Uterus (tissue), 3 donors: ENCODE measurements at regions not wholly inside any gene's neighbourhood (a gene's known extent, or its start where the extent isn't known, plus 50 kb on each side); places are given as distances from the start of the nearest gene placed in this dataset.
A peak's percentile ranks its signal among the peaks of the same experiment; 100 is the strongest.

Experiments
- DNase-seq, 2 donors: peaks; one replicate each; pipeline ENCODE4 v3.0.0-alpha.2; 2019 to 2020
- H3K27ac ChIP-seq, 2 donors: fragments of 200-600 bp; sonication (generic); 1 replicate in 1 of 2; 2 replicates in 1 of 2; pipeline ENCODE4 v1.5.1; 2016 to 2018
- H3K27me3 ChIP-seq, 2 donors: fragments of 200-600 bp; sonication (generic); one replicate each; pipeline ENCODE4 v1.5.1; 2018 to 2019; ENCODE audit warnings: control low read depth in 1 of 2
- H3K36me3 ChIP-seq, 2 donors: fragments of 200-600 bp; sonication (generic); one replicate each; pipeline ENCODE4 v1.5.1; 2019; ENCODE audit warnings: control low read depth in 1 of 2
- H3K4me1 ChIP-seq, 2 donors: fragments of 200-600 bp; sonication (generic); one replicate each; pipeline ENCODE4 v1.5.1; 2018 to 2019; ENCODE audit warnings: control low read depth in 1 of 2
- H3K4me3 ChIP-seq, 2 donors: fragments of 200-600 bp; sonication (generic); 1 replicate in 1 of 2; 2 replicates in 1 of 2; pipeline ENCODE4 v1.5.1; 2018 to 2019; ENCODE audit warnings: mild to moderate bottlenecking in 1 of 2
- H3K9me3 ChIP-seq, 2 donors: fragments of 200-600 bp; sonication (generic); one replicate each; pipeline ENCODE4 v1.5.1; 2019; ENCODE audit warnings: control low read depth in 1 of 2
- CTCF ChIP-seq, 4 experiments: fragments of 200-600 bp in 2 of 4; fragments of 450-650 bp in 2 of 4; sonication (generic) in 2 of 4; IDR thresholded peaks; one replicate each; pipeline ENCODE4 v1.5.1; 2016 to 2019; ENCODE audit warnings: antibody characterized with exemption in 4 of 4, mild to moderate bottlenecking in 2 of 4, moderate library complexity in 1 of 4
- POLR2A ChIP-seq, 2 donors: fragments of 450-650 bp; IDR thresholded peaks; one replicate each; pipeline ENCODE4 v1.6.1; 2016; ENCODE audit warnings: antibody characterized with exemption in 2 of 2, mild to moderate bottlenecking in 1 of 2, moderate library complexity in 1 of 2
- intact Hi-C: fragments of 100-400 bp; cut with DNase I; formaldehyde crosslinking; loops from one replicate; pipeline ENCODE4 v1.15.1; 2023; ENCODE audit warnings: low total_unique reads
- donor health status: DM: yes; HTN: yes; CAD: no.

GRCh38 chr13:72650051-72650700 is 77.3 kb downstream of the MZT1 start:
- intact Hi-C loops: no loop called here
- Histone ChIP-seq H3K9me3 (no peaks in the 10 kb centered on the region), H3K27me3 (no peaks in the 10 kb centered on the region), H3K4me3 (no peak overlapping the region), H3K4me1 (no peaks in the 10 kb centered on the region), H3K36me3 (no peaks in the 10 kb centered on the region), H3K27ac (no peak overlapping the region)
- TF ChIP-seq POLR2A (IDR thresholded peaks at IDR 0.05): no peak
- no peak for TF ChIP-seq CTCF (IDR thresholded peaks at IDR 0.05)
- no peak for DNase-seq

- no peak for DNase-seq
- Histone ChIP-seq H3K27ac (no peak overlapping the region), H3K4me3 (no peak overlapping the region), H3K27me3 (no peaks in the 10 kb centered on the region), H3K4me1 (no peaks in the 10 kb centered on the region), H3K9me3 (no peaks in the 10 kb centered on the region), H3K36me3 (no peaks in the 10 kb centered on the region)
- TF ChIP-seq POLR2A (IDR thresholded peaks at IDR 0.05): no peak
- TF ChIP-seq CTCF (IDR thresholded peaks at IDR 0.05): no peak
- intact Hi-C loops: no loop called here
Observed at GRCh38 chr13:72648513-72649065, 78.8 kb downstream of the MZT1 start.

DNA sequence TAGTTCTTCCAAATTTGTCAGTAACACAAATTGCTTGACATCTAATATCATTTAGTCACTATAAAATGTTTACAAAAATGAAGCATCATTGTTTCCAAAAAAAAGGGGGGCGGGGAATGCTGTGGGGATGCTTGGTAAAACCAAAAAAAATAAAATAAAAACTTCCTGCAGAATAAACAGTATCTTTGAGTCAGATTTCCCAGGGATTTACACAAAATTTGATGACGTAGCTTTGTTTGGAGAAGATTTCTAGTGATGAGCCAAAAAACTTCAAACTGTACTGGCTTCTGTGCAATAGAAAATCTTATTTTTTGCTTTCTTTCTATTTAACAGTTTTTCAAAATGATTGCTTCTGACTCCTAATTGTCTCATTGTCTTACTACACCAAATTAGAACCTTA is 80.0 kb downstream of the MZT1 start:
- no peak for DNase-seq
- Histone ChIP-seq H3K27me3 (no peaks in the 10 kb centered on the region), H3K36me3 (no peaks in the 10 kb centered on the region)

GRCh38 chr13:72645521-72645920 is 81.9 kb downstream of the MZT1 start:
- TF ChIP-seq CTCF (IDR thresholded peaks at IDR 0.05) (no peak), POLR2A (IDR thresholded peaks at IDR 0.05) (no peak)
- intact Hi-C loops: no loop called here
- Histone ChIP-seq H3K36me3 (no peaks in the 10 kb centered on the region), H3K4me1 (no peaks in the 10 kb centered on the region), H3K4me3 (no peak overlapping the region), H3K27ac (no peak overlapping the region), H3K9me3 (no peaks in the 10 kb centered on the region), H3K27me3 (no peaks in the 10 kb centered on the region)
- DNase-seq: no peak

More for the DNA sequence above, 80.0 kb downstream of the MZT1 start:
- TF ChIP-seq CTCF (IDR thresholded peaks at IDR 0.05): no peak
- Histone ChIP-seq H3K9me3 (no peaks in the 10 kb centered on the region), H3K27ac (no peak overlapping the region), H3K4me1 (no peaks in the 10 kb centered on the region), H3K4me3 (no peak overlapping the region)
- intact Hi-C loops: no loop called here

DNA sequence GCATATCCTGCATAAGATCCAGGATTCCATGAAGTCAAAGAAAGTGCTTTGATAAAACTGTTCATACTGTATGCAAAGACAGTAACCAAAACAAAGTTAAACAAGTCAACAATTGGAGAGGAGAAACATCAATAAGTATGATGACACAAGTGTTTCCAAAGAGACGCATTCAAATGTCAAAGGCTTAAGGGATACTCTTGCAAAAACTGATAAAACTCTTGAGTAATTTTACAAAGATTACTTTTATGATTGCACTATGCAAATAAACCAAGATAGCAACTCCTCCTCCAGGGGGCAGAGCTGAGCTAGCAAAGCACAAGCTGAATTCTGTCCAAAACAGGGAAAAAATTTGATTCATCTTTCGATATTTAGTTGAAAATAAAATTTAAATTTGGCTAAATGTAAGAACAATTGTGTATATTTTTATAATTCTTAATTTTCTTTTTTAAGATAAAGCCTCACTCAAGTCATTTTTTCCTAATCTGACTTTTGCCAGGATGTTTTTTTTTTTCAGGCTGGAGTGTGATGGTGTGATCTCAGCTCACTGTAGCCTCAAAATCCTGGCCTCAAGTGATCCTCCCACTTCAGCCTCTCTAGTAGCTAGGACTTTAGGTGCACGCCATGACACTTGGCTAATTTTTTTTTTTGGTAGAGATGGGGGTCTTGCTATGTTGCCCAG is 84.0 kb downstream of the MZT1 start:
- no peaks in the 10 kb centered on the region for H3K4me1 ChIP-seq
- H3K4me3 ChIP-seq: no peak overlapping the region
- DNase-seq: no peak
- H3K9me3 ChIP-seq: no peaks in the 10 kb centered on the region
- no peak for TF ChIP-seq POLR2A (IDR thresholded peaks at IDR 0.05)
- peak; percentile 12 to 41 (median 22) for TF ChIP-seq CTCF (IDR thresholded peaks at IDR 0.05)
- no peaks in the 10 kb centered on the region for H3K27me3 ChIP-seq
- H3K27ac ChIP-seq: no peak overlapping the region
- intact Hi-C loops: no loop called here
- H3K36me3 ChIP-seq: no peaks in the 10 kb centered on the region
